MM.1S (cell line): ENCODE measurements at regions not wholly inside any gene's neighbourhood (a gene's known extent, or its start where the extent isn't known, plus 50 kb on each side); places are given as distances from the start of the nearest gene placed in this dataset.

Experiments used
- CTCF ChIP-seq: fragments of 300-600 bp; sonication (generic); IDR thresholded peaks from 2 replicates; pipeline ENCODE4 v1.5.1; 2016; ENCODE audit warnings: antibody characterized with exemption, low read length, mixed read lengths
- EZH2 ChIP-seq: fragments of 300-600 bp; sonication (generic); optimal IDR thresholded peaks from 2 replicates; pipeline ENCODE3; 2017; ENCODE audit warnings: low read depth, mild to moderate bottlenecking, antibody characterized with exemption, low read length, mixed read lengths

GRCh38 chr12:87520968-87521367 is 508.2 kb downstream of the C12orf50 start:
- TF ChIP-seq EZH2 (no peak), CTCF (no peak)
